CD4-positive, alpha-beta T cell treated with Interleukin-15 for 4 hours (primary cell): ENCODE measurements at regions not wholly inside any gene's neighbourhood (a gene's known extent, or its start where the extent isn't known, plus 50 kb on each side); places are given as distances from the start of the nearest gene placed in this dataset.
"Not testable (repeated sequence)": the region's sequence is repeated elsewhere in the genome, so short reads cannot be mapped to it uniquely, and the experiment has no call there.

Experiments used
- DNase-seq: peaks from one replicate; pipeline ENCODE4 v3.0.0-alpha.2; 2020; ENCODE audit warnings: low spot score

DNA sequence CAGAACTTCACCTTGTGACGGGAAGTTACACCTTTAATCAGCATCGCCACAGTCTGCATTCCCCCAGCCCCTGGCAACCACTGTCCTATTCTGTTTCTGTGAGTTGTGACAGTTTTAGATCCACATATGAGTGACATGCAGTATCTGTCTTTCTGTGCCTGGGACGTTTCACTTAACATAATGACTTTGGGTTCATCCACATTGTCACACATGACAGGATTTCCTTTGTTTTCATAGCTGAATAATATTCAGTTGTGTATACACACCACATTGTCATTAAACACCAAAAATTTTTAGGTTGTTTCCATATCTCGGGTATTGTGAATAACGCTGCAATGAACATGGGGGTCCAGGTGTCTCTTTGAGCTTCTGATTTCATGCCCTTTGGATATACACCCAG is 62.6 kb upstream of the BDH1 start:
- not testable (repeated sequence) for DNase-seq

DNA sequence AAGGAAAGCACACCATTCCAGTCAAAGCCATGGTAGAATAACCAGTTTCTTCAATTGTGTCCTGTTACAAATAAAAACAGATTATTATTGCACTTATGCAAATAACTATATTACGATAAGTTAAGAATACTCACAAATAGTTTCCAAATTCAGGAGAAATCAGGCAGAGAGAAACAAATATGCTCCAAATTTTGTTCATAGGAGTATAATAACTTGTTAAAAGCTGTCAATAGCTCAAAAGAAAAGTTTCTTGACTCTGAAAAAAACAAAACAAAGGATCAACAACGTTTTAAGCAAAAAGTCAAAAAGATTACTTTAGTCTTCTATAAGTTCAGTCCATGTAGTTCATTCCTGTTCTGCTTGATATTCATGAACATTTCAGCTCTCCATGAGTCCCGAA is 59.7 kb upstream of the BDH1 start:
- DNase-seq: no peak

DNA sequence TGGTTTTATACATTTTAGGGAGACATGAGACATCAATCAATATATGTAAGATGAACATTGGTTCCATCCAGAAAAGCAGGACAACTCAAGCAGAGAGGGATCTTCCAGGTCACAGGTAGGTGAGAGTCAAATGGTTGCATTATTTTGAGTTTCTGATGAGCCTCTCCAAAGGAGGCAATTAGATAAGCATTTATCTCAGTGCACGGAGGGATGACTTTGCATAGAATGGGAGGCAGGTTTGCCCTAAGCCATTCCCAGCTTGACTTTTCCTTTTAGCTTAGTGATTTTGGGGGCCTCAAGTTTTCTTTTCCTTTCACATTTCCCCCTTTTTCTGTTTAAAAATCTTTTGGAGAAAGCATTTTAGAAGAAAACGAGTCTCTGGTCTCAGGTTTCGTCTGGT is 58.4 kb upstream of the BDH1 start:
- DNase-seq: not testable (repeated sequence)

DNA sequence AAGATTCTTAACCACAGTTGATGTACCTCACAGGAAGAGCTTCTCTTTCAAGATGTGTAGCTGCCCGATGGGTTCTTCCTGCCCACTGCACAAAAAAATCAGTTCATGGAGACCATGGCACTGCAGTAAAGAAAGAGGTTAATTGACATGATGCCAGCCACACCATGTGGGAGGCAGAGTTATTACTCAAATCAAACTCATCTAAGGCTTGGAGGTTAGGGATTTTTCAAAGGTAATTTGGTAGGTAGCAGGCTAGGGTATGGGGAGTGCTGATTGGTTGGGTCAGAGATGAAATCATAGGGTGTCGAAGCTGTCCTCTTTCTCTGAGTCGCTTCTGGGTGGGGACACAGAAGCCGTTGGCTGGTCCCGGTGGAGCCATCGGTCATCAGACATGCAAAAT is 57.4 kb upstream of the BDH1 start:
- DNase-seq: peak; percentile 44

DNA sequence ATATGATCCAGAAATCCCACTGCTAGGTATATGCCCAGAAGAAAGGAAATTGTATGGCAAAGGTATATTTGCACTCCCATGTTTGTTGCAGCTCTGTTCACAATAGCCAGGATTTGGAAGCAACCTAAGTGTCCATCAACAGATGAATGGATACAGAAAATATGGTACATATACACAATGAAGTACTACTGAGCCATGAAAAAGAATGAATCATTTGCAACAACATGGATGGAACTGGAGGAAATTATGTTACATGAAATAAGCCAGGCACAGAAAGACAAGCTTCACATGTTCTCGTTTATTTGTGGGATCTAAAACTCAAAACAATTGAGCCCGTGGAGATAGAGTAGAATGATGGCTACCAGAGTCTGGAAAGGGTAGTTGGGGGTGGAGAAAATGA is 55.5 kb upstream of the BDH1 start:
- DNase-seq: no peak

DNA sequence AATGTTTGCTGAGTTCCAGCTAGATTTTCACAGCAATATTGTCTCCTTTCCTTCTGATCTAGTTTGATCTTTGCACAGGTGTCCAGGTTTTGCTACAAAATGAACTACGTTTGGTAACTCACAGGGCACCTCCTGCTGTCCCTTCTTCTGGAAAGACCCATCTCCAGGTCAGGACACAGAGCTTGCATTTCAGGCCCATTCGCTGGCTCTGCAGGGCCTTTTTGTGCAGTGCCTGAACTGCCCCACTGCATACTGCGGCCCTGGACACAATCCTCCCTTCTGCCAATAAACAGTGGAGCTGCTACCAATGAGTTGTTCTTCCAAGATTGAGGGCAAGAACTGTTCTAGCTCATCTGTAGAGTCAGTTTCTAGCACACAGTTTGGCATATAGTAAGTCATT is 50.7 kb upstream of the BDH1 start:
- DNase-seq: no peak
